SK-N-SH (cell line): ENCODE measurements at regions not wholly inside any gene's neighbourhood (a gene's known extent, or its start where the extent isn't known, plus 50 kb on each side); places are given as distances from the start of the nearest gene placed in this dataset.
"Not testable (repeated sequence)": the region's sequence is repeated elsewhere in the genome, so short reads cannot be mapped to it uniquely, and the experiment has no call there.

Source experiments
- CTCF ChIA-PET: fragments of 300-600, 350-600 bp; formaldehyde crosslinking; extraction: SDS; loops from one replicate; lab custom pipeline; 2021; lab: Yijun Ruan, JAX
- POLR2A ChIA-PET: fragments of 350-600 bp; sonication (Branson Sonifier 250); formaldehyde crosslinking; extraction: SDS; loops from one replicate; lab custom pipeline; 2020; ENCODE audit warnings: antibody characterized with exemption, inconsistent platforms; lab: Yijun Ruan, JAX
- DNase-seq: peaks from one replicate; pipeline ENCODE4 v3.0.0; 2012
- H2AFZ ChIP-seq: fragments of 200-600 bp; sonication (generic); 2 replicates; pipeline ENCODE4 v1.8.1; 2016; ENCODE audit warnings: antibody characterized with exemption, mild to moderate bottlenecking, low read depth
- H3F3A ChIP-seq: fragments of 200-600 bp; sonication (generic); replicated peaks from 2 replicates; pipeline ENCODE3; 2016; ENCODE audit warnings: antibody characterized with exemption, mild to moderate bottlenecking; ENCODE audit not compliant: insufficient read depth
- H3K27ac ChIP-seq, 2 experiments: fragments of 200-500 bp in 1 of 2; fragments of 200-600 bp in 1 of 2; sonication (Bioruptor generic) in 1 of 2; sonication (generic), shearing (Covaris generic) in 1 of 2; 2 replicates each; pipeline versions ENCODE4 v1.5.1 to v1.6.1; 2014 to 2016; ENCODE audit warnings: low read depth in 2 of 2, inconsistent platforms in 1 of 2, low read length in 1 of 2, mild to moderate bottlenecking in 1 of 2, mixed read lengths in 1 of 2
- H3K27me3 ChIP-seq: fragments of 200-600 bp; sonication (generic), shearing (Covaris generic); 2 replicates; pipeline ENCODE4 v1.6.1; 2016; ENCODE audit warnings: mixed run types; ENCODE audit not compliant: insufficient read depth
- H3K36me3 ChIP-seq, 2 experiments: fragments of 200-500 bp in 1 of 2; fragments of 200-600 bp in 1 of 2; sonication (Bioruptor generic) in 1 of 2; sonication (generic) in 1 of 2; replicated peaks in 1 of 2; 2 replicates each; pipeline versions ENCODE3 to v1.5.1; 2014 to 2016; ENCODE audit warnings: low read length in 1 of 2, mild to moderate bottlenecking in 1 of 2; ENCODE audit not compliant: insufficient read depth in 2 of 2, control insufficient read depth in 1 of 2
- H3K4me1 ChIP-seq, 2 experiments: fragments of 200-500 bp in 1 of 2; fragments of 200-600 bp in 1 of 2; sonication (Bioruptor generic) in 1 of 2; sonication (generic), shearing (Covaris generic) in 1 of 2; 2 replicates each; pipeline versions ENCODE4 v1.5.1 to v1.6.1; 2014 to 2016; ENCODE audit warnings: low read depth in 1 of 2, low read length in 1 of 2, mixed run types in 1 of 2; ENCODE audit not compliant: insufficient read depth in 2 of 2, control insufficient read depth in 1 of 2
- H3K4me2 ChIP-seq: fragments of 200-600 bp; sonication (generic), shearing (Covaris generic); 2 replicates; pipeline ENCODE4 v1.6.1; 2017; ENCODE audit warnings: mixed run types
- H3K4me3 ChIP-seq, 2 experiments: fragments of 200-500 bp in 1 of 2; fragments of 200-600 bp in 1 of 2; sonication (Bioruptor generic) in 1 of 2; sonication (generic), shearing (Covaris generic) in 1 of 2; 2 replicates each; pipeline versions ENCODE4 v1.5.1 to v1.8.1; 2014 to 2016; ENCODE audit warnings: low read depth in 2 of 2, inconsistent platforms in 1 of 2, low read length in 1 of 2, mild to moderate bottlenecking in 1 of 2, mixed read lengths in 1 of 2, moderate library complexity in 1 of 2
- H3K79me2 ChIP-seq: fragments of 200-600 bp; sonication (generic); 2 replicates; pipeline ENCODE4 v1.8.1; 2017; ENCODE audit warnings: mild to moderate bottlenecking; ENCODE audit not compliant: insufficient read depth
- H3K9ac ChIP-seq: fragments of 200-600 bp; sonication (generic); 2 replicates; pipeline ENCODE4 v1.6.1; 2017; ENCODE audit warnings: mixed run types
- H3K9me2 ChIP-seq: fragments of 200-600 bp; sonication (generic); 2 replicates; pipeline ENCODE4 v1.6.1; 2017; ENCODE audit warnings: mixed run types
- H3K9me3 ChIP-seq: fragments of 200-600 bp; sonication (generic); 2 replicates; pipeline ENCODE4 v1.6.1; 2017; ENCODE audit warnings: mixed run types, mild to moderate bottlenecking, moderate library complexity
- H4K20me1 ChIP-seq: fragments of 200-600 bp; sonication (generic); 2 replicates; pipeline ENCODE4 v1.6.1; 2017; ENCODE audit warnings: mild to moderate bottlenecking, mixed run types; ENCODE audit not compliant: insufficient read depth
- WGBS: methylation state at CpG from one replicate; pipeline ENCODE4 v1.1.6; 2017; ENCODE audit warnings: low lambda C conversion rate; 5-methylcytosine and 5-hydroxymethylcytosine counted together

GRCh38 chr21:10411776-10412526 lies 109.4 kb upstream of the TPTE start:
- CTCF ChIA-PET, H3K9me2 ChIP-seq, H3K27me3 ChIP-seq, H2AFZ ChIP-seq, H3K27ac ChIP-seq, H4K20me1 ChIP-seq, H3K9me3 ChIP-seq, H3K4me2 ChIP-seq, H3K4me3 ChIP-seq, H3K4me1 ChIP-seq, H3K79me2 ChIP-seq, H3K36me3 ChIP-seq, POLR2A ChIA-PET, H3K9ac ChIP-seq, H3F3A ChIP-seq, DNase-seq: not testable (repeated sequence)
- WGBS, result 8% methylated on average over 17 of the region's 17 CpGs

GRCh38 chr21:10412928-10413246 lies 108.5 kb upstream of the TPTE start:
- POLR2A ChIA-PET, CTCF ChIA-PET, DNase-seq: not testable (repeated sequence)

GRCh38 chr21:10413247-10414120 lies 107.9 kb upstream of the TPTE start:
- CTCF ChIA-PET, H3K4me1 ChIP-seq, H3K79me2 ChIP-seq, H3F3A ChIP-seq, POLR2A ChIA-PET, H3K4me3 ChIP-seq, H3K36me3 ChIP-seq, H3K9ac ChIP-seq, H3K9me2 ChIP-seq, H3K27ac ChIP-seq, H3K4me2 ChIP-seq, H3K27me3 ChIP-seq, H2AFZ ChIP-seq, H4K20me1 ChIP-seq, H3K9me3 ChIP-seq: not testable (repeated sequence)
- 27% methylated on average over 31 of the region's 31 CpGs for WGBS
- peak; percentile 0 for DNase-seq

More at GRCh38 chr21:10412928-10413246, 108.5 kb upstream of the TPTE start:
- H3K27ac ChIP-seq, H2AFZ ChIP-seq, H3K4me2 ChIP-seq, H3K4me3 ChIP-seq, H3K9ac ChIP-seq, H3F3A ChIP-seq, H3K9me3 ChIP-seq, H3K79me2 ChIP-seq, H3K36me3 ChIP-seq, H3K4me1 ChIP-seq, H3K9me2 ChIP-seq, H4K20me1 ChIP-seq, H3K27me3 ChIP-seq: not testable (repeated sequence)
- 20% methylated on average over 8 of the region's 8 CpGs for WGBS

DNA sequence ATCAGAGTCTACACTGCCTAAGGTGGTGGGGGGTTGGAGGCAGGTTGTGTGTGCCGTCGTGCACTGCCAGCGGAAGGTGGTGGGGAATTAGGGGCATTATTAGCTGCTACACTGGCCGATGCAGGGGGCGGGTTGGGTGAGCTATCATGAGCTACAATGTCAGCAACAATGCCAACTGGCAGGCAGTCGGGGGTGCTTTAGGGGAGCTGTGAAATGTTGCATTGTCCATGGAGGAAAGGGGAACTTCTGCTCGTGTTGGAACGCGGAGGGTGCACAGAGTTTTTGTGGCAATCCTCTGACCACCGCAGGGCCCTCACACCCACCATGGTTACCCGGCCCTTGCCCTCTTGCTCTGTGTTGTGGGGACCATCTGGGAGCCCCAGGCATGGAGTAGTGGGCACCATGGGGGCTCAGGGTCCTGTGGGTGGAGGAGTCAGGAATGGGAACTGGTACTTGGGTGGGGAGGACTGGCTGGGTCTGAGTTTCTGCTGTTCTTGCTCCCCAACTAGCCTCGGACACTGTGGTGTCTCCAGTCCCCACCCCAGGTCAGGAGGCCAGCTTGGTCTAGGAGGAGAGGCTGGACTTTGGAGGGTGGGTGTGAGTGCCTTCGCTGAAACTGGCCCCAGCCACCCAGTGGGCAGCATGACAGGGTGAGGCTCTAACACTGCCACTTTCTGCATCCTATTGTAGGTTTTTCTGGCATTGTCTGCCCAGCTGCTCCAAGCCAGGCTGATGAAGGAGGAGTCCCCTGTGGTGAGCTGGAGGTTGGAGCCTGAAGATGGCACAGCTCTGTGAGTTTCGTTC lies 107.1 kb upstream of the TPTE start:
- H4K20me1 ChIP-seq, H3K9me2 ChIP-seq, H3K4me2 ChIP-seq, H3K9me3 ChIP-seq, H3K27ac ChIP-seq, CTCF ChIA-PET, H3F3A ChIP-seq, H3K4me1 ChIP-seq, H3K27me3 ChIP-seq, H3K79me2 ChIP-seq, H3K36me3 ChIP-seq, H3K4me3 ChIP-seq, H3K9ac ChIP-seq, POLR2A ChIA-PET, H2AFZ ChIP-seq: not testable (repeated sequence)
- 21% methylated on average over 14 of the region's 14 CpGs for WGBS
- peak; percentile 1 for DNase-seq

GRCh38 chr21:10414925-10415254 lies 106.5 kb upstream of the TPTE start:
- H3K4me2 ChIP-seq, result not testable (repeated sequence)

GRCh38 chr21:10415456-10415855 lies 105.9 kb upstream of the TPTE start:
- H3K4me3 ChIP-seq, POLR2A ChIA-PET, H3K9me2 ChIP-seq, H3K27ac ChIP-seq, H3K79me2 ChIP-seq, DNase-seq, H3K9ac ChIP-seq, H3K9me3 ChIP-seq, H3K27me3 ChIP-seq, H3K36me3 ChIP-seq, H3F3A ChIP-seq, H4K20me1 ChIP-seq, H3K4me1 ChIP-seq, CTCF ChIA-PET, H3K4me2 ChIP-seq, H2AFZ ChIP-seq: not testable (repeated sequence)
- 2% methylated on average over 7 of the region's 7 CpGs for WGBS

More at GRCh38 chr21:10414925-10415254, 106.5 kb upstream of the TPTE start:
- H2AFZ ChIP-seq, H4K20me1 ChIP-seq, H3K9ac ChIP-seq, H3K9me3 ChIP-seq, H3K27ac ChIP-seq, H3K79me2 ChIP-seq, H3K36me3 ChIP-seq, H3K4me3 ChIP-seq, H3K27me3 ChIP-seq, H3K9me2 ChIP-seq, DNase-seq, H3F3A ChIP-seq, POLR2A ChIA-PET, H3K4me1 ChIP-seq, CTCF ChIA-PET: not testable (repeated sequence)
- WGBS, result 12% methylated on average over 4 of the region's 4 CpGs
